H4 (cell line): ENCODE measurements at regions not wholly inside any gene's neighbourhood (a gene's known extent, or its start where the extent isn't known, plus 50 kb on each side); places are given as distances from the start of the nearest gene placed in this dataset.
"Not testable (repeated sequence)": the region's sequence is repeated elsewhere in the genome, so short reads cannot be mapped to it uniquely, and the experiment has no call there.

ENCODE experiments used
- DNase-seq: peaks from one replicate; pipeline ENCODE4 v3.0.0-alpha.2; 2015; ENCODE audit warnings: low spot score

DNA sequence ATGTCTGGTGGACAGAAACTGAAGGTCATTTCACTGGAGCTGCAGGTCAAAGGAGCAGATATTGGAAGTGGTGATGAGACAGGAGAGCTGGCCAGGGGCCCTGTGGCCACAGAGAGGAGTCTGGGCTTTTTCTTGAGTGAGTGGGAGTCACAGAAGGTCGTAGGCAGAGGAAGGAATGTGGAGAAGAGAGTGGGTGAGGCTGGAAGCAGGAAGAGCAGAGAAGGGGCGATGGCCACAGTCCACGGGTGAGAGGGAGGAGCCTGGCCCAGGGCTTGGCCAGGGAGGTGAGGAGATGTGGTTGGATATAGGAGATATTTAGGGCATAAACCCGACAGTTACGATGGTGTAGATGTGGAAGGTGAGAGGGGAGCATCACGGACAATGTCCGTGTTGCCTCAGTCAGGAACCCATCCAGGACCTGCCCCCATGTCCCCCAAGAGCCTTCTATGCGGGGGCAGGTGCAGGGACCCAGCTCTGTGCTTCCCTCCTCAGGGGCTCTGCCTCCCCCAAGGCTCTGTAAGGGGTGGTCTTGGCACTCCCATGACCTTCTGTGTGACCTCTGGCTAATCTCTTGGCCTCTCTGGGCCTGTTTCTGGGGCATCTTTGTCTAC is 150.5 kb upstream of the PTPN1 start:
- no peak for DNase-seq

DNA sequence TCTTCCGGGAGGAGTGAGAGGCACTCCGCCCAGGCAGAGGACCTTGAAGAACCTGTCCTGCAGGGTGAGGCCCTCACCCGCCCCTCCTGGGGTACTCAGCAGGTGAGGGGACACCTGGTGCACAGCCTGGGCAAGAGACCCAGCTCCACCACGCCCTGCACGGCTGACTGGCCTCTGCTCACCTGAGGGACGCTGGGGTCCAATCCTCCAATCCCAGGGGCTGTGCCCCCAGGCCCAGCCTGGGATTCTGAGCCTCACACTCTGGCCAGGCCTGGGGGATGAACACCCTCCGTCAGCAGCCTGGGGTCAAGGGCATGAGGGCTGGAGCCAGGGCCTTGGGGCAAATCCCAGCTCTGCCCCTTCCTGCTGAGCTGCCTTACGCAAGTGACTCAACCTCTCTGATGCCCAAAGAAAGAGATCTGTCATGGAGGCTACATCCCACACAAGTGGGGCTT is 149.9 kb upstream of the PTPN1 start:
- no peak for DNase-seq

DNA sequence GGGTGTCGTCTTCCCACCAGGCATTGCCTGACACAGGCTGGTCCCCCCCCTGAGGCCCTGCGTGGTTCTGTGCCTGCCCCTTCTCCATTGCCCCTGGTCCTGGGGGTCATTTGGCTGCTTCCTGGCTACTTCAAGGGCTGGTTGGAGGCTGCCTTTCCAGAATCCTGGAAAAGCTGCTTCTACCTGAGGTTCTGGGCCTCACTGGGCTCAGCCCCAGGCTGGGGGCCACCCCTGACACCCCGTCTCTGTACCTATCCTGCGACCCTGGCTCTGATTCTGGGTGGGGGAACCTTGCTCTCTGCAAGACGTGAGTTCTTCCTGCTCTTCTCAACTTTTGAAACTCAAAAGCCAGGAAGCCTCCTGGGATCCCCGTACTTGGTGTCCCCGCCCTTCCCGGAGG is 149.3 kb upstream of the PTPN1 start:
- no peak for DNase-seq

DNA sequence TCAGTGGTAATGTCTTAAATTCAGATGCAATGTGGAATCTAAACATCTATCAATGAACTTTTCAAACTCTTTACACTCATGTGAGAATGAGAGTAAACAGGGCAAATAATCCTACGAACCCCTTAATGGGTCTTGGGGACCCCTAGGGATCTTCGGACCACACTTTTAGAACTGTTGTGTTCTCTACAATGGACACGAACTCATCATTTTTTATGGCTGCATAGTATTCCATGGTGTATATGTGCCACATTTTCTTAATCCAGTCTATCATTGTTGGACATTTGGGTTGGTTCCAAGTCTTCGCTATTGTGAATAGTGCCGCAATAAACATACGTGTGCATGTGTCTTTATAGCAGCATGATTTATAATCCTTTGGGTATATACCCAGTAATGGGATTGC is 148.0 kb upstream of the PTPN1 start:
- DNase-seq = not testable (repeated sequence)

DNA sequence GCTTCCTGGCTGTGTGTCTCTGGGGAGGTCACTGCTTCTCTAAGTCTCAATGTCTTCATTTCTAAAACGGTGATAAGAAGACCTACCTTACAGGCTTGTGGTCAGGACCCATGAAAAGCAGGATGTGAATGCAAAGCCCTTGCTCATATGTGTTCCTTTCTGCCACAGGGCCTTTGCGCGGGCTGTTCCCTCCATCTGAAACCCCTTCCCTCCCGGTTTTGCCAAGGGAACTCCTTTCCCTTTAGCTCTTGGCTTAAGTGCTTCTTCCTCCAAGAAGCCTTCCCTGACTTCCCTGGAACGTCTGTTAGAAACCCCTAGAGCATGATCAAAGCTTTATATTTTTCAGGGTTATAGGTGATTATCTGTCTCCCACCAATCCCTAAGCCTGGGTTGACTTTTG is 147.2 kb upstream of the PTPN1 start:
- no peak for DNase-seq

DNA sequence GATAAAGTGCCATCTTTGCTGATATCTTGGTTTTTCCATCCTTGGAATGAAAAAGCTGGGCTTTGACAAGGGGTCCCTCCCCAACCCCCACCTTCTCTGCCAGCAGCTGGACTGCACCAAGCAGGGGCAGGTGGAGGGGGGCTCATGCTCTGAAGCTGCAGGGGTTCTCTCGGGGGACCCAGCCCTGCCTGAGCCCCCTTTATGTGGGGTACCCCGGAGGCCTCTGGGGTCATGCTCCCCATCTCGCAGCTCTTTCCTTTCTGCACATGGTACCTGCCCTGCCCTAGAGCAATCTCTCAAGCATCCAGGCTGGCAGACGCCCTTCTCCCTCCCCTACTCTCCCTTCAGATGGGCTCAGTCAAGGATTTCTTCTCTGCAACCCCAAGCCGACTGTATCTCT is 146.7 kb upstream of the PTPN1 start:
- no peak for DNase-seq

DNA sequence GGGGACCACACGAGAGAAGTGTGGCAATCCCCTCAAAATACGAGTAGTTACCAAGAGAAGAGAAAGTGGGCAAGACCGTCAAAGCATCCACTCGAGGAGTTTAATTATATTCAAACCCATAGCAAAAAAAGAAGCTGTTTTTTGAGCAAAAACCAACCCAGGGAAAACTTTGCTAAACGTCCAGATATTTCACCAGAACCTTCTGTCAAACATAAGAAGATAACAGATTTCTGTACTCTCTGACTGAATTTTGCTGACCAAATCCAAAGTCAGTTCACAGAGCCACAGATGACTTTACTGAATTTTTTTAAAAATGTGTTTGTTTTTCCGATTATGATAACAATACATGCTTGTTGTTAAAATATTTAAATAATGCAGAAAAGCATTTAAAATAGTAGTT is 145.6 kb upstream of the PTPN1 start:
- DNase-seq = no peak

DNA sequence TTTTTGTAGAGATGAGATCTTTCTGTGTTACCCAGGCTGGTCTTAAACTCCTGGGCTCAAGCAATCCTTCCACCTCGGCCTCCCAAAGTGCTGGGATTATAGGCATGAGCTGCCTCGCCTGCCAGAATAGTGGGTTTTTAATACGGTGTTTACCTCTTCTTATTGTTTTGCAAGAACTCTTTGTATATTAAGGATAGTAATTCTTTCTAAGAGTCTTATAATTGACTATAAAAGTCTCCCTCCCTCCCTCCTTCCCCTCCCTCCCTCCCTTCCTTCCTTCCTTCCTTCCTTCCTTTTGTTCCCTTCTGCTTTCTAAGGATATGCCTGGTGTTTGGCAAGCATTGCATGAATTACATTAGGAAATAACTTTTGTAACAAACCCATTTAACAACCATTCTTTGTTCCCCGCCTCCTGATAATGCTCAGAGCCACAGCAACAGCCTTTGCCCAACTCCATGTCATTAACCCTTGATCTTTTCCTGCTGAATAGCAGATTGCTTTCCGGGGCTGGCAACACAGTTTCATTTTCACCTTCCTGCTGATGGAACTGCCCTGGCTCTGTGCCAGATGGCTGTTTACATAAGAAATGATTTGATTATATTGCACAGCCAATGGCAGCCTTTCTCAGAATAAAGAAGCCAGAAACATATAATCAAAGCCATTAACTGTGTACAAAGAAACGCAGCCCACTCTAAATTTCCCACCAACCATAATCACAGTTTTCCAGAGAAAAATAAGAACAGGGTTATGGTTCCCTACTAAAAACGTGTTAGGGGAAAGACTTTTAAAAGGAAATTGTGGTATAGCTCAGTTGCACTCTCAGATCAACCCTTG is 143.7 kb upstream of the PTPN1 start:
- peak; percentile 93 for DNase-seq

DNA sequence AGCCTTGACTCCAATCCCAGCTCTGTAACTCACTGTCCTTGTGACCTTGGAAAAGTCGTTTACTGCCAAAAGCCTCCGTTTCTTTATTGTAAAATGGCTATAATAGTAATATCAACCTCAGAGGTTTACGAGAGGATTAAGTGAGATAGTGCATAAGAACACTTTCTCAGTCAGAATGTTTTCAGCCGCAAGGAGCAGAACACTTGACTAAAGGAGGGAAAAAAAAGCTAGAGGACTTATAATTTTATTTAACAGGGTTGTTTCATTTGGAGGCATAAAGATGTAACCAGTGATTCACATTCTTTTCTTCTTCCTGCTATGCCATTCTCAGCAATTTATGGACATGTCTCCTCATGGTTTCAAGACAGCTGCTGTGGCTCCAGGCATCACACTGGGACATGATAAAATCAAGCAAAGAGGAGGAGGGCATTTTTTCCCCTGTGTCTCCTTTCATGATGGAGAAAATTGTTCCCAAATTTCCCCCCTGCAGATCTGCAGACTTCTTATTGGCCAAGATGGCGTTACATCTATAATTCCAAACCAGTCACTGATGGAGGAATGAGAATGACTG is 143.0 kb upstream of the PTPN1 start:
- peak; percentile 27 for DNase-seq

DNA sequence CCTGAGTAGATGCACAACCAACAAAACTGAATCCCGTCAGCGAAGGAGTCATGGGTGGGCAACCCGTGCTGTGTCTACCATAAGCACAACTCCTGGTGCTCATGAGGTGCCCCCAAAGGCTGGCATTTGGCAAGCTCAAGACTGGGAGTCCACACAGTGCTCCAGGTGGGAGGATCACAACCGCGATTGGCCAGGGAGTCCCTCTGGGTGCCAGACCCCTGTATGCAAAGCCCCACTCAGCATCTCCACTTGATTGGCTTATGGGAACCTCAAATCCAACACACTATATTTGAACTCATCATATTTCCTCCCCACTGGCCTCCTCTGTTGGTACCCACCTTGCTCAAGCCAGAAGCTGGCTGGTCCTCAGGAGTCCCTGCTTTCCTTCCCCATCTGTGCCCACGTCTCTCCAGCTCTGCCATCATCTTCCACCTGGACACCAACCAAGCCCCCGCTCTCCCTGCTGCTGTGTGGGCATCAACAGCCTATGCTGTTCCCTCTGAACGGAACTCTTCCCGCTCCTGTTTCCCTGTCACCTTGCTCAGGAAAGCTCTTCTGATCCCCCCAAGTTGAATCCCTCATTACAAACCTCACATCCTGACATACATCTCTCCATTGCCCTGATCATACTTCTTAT is 142.3 kb upstream of the PTPN1 start:
- DNase-seq = no peak

DNA sequence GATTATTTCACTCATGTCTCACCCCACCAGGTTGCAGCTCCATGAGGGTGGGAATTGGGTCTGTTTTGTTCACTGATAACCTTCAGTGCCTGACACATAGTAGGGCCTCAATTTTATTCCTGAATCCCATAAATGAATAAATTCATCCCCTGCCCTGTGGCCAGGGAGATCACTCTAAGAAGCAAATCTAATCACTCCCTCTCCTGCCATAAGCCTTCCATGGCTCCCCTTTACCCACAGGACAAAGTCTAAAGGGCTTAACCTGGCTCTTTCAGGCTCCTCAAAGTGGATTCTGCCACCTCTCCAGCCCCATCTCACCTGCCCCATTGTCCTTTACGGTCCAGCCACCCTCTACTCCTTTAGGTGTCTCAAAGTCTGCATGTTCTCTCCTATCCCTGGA is 141.8 kb upstream of the PTPN1 start:
- no peak for DNase-seq

DNA sequence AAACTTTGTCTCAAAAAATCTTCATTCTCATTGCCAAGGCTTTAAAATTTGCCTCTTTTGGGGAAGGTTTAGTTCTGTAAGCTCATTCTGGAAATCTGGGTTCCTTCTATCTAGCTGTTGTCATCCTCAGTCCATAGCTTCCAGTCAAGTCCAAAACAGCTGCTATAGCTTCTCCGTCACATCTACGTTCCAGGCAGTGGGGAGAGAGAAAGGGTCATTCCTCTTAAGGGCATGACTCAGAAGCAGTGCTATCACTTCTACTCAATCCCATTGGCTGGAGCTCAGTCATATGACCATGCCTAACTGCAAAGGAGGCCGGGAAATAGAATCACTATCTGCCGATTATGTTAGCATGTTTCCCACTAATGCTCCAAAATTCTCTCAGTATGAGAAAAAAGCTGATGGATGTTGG is 141.4 kb upstream of the PTPN1 start:
- DNase-seq = no peak

DNA sequence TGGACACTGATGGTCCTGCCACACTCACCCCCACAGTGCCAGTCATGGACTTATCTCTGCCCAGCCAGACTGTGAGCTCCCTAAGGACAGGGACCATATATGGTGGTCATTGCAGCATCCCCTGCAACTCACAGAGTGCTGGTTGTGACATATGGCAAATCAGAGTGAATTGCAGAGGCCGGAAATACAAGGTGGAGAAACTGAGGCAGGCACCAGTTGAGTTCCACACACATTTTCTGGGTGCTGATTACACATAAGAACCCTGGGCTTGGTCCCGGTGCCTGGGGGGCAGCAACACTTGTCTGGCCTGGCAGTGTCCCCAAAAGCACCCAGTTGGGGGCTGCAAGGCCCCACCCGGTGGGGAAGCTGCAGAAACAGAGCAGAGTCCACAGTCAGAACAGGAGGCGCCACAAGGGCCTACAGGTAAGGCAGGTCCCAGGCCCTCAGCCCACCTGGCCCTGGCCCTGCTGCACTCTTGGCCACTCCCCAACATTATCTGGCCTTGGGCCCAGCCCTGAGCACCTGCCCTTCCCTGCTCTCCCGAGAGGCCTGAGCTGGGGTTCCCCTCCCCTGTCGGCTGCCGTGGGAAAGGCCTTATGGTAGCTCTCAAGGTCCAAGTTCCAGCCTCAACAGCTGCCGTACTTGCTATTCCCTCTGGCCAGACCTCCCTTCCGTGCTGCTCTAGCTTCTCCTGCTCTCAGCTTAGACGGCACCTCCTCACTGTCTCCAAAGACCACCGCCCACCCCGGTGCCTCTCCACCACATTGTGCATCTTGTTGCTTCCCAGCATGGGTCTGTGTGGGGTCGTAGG is 140.8 kb upstream of the PTPN1 start:
- no peak for DNase-seq

DNA sequence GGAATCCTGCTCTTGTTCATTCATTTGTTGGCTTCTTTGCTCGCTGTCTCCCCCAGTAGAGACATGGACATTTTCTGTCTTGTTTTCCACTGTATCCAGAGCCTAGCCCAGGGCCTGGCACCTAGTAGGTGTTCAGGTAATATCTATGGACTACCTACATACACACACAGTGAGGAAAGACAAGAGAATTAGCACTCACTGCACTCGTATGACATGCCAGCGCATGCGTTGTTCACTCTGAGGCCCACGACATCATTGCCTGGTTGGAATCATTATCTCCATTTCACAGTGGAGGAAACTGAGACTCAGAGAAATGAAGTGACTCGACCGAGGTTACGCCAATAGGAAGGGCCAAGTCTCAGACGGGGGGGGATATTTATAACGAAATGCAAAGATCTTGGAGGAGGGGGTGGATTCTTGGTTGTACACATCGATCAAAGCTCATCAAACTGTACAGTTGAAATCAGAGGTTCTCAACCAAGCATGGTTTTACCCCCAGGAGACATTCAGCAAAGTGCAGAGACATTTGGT is 140.1 kb upstream of the PTPN1 start:
- no peak for DNase-seq

DNA sequence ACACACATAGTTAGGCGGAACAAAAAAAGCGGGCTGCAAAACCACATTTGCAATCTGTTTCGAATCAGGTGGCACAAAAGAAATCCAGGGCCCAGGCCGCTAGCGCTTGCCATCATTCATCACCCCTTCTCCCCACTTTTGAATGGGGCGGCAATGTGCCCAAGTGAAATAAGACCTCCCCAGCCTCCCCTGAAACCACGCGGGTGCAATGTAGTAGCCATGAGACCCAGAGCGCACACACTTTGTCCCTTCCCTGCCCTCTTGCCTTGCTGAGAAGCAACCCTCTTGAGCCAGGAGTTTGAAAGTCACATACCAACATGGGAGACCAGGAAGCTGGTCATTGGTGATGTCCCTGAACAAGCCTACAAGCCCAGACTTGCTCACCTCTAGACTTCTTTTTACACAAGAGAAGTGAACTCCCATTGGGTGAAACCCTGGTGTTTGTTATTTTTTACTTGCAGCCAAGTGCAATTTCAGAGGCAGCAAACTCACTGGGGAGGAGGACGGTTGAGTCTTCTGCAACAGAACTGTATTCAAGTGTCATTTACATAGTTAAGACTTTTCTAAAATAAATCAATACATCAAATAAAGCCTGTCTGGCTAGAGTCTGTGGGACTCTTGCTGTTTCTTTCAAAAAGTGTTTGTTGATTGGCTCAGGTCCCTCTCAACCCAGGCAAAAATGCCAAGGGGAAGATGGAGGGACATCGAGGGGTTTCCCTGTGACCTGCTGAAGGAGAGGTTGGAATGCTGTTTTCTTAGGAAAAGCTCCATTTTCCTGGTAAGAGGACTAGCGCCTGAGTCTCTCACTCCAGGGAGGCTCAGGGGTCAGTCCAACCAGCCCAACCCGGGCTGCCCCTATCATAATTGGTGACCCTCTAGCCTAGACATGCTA is 138.1 kb upstream of the PTPN1 start:
- DNase-seq = no peak

DNA sequence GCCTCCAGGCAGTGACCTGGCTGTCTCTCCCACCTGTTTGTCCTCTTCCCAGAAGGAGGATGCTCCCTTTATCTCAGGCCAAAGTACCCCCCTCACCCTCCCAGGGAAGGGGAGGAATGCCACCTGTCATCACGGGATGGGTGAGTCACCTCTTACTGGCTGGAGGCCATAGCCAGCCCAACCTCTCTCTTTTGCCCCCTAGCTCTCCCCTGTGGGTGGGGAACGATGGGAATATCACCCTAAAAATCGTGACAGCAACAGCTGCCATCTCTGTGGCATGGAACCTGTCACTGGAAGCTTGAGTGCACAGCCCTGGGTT is 137.5 kb upstream of the PTPN1 start:
- DNase-seq = no peak

DNA sequence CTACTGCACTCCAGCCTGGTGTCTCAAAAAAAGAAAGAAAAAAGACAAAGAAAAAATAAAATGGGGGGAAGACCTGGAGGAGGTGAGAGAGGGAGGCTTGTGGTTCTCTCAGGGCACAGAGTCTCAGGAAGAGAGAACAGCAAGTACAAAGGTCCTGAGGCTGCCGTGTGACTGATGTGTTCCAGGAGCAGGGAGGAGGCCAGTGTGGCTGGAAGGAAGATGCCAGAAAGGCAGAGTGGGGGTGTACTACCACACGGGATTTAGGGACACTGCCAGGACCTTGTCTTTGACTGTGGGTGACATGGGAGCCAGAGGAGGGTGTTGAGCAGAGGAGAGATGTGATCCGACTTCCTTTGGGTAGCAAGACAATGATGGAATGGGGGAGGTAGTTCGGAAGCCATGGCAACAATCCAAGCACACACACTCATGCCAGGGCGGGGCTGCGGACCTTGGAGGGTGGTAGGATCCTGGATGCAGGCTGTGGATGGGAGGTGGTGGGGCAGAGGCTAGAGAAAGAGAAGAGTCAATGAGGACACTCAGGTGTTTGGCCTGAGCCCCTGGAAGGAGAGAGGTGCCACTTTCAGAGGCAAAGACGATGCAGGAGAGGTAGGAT is 136.4 kb upstream of the PTPN1 start:
- no peak for DNase-seq

DNA sequence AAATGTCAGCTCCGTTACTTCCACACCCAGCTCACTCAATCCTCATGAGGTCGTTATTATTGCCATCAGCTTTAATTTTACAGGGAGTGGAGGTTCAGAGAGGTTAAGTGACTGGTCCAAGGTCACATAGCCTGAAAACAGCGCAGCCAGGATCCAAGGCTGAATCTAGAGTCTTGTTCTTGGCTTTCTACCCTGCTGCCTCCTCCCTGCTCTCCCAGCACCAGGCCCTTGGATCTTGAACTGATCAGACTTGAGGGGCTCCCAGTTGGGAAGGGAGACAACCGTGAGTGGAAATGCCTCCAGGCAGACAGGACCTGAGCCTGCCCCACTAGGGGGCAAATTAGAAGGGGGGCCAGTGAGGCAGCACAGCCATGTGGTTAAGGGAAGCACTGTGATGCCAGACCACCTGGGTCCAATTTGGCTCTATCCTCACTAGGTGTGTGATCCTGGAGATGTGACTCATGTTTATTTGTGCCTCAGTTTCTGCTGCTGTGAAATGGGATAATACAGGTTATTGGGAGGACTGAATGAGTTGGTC is 135.6 kb upstream of the PTPN1 start:
- DNase-seq = no peak

DNA sequence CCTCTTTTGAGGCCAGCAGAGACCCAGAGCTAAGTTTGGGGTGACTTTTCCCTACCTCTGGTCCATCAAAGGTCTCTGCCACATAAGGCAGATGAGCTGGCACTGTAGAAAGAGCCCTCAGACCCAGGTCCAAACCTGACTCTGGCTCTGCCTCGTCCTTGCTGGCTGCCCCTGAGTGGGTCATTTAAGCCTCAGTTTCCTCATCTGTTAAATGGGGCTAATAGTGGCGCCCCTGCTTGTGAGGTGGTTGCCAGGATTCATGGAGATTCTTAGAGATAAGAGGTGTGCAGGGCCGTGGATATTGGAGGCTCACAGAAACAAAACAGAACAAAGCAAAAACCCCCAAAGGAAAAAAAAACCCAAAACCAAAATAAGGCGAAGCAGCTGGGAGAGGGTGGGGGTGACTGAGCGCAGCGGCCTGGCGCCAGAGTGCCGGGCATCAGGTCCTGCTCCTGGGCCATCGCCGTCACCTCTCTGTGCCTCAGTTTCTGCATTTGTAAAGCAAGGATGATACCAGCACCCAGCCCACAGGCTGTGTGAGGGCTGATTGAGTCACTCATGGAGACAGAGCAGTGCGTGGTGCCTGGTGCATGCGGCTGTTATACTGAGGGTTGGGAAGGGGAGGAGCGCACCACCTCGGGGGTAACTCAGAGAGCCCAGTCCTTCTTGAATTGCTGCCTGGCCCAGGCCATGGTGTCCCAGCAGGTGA is 133.8 kb upstream of the PTPN1 start:
- DNase-seq = no peak
